ENCODE measurements at regions not wholly inside any gene's neighbourhood (a gene's known extent, or its start where the extent isn't known, plus 50 kb on each side); places are given as distances from the start of the nearest gene placed in this dataset.
"Not testable (repeated sequence)": the region's sequence is repeated elsewhere in the genome, so short reads cannot be mapped to it uniquely, and the experiment has no call there.

DNA sequence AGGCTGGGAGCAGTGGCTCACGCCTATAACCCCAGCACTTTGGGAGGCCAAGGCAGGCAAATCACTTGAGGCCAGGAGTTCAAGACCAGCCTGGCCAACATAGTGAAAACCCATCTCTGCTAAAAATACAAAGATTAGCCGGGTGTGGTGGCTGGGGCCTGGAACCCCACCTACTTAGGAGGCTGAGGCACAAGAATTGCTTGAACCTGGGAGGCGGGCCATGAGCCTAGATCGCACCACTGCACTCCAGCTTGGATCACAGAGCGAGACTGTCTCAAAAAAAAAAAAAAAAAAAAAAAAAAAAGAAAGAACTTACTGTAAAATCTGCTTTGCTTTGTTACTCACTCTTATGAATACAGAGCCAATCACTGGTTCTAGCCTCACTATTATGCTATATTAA lies 166.4 kb upstream of the TMCC3 start:
- H3K4me3 ChIP-seq (ENCODE audit: control insufficient read depth in 1 of 7, extremely low read depth in 1 of 7, insufficient read depth in 4 of 7, low read depth in 2 of 7, low read length in 6 of 7); H3K27me3 ChIP-seq (replicated peaks in 2 of 5; ENCODE audit: control insufficient read depth in 4 of 5, insufficient read depth in 5 of 5, low read length in 4 of 5); POLR2A ChIA-PET; H3K4me1 ChIP-seq (ENCODE audit: control extremely low read depth in 1 of 4, control insufficient read depth in 4 of 4, insufficient read depth in 4 of 4, low read length in 3 of 4); DNase-seq; CTCF ChIA-PET; H3K36me3 ChIP-seq (ENCODE audit: control insufficient read depth in 4 of 4, insufficient read depth in 4 of 4, low read length in 3 of 4); H3K27ac ChIP-seq (ENCODE audit: insufficient read depth in 1 of 2, low read depth in 1 of 2, low read length in 2 of 2, poor library complexity in 1 of 2, severe bottlenecking in 2 of 2): not testable (repeated sequence)
- 50% methylated on average over 2 of the region's 5 CpGs for WGBS (ENCODE audit: insufficient coverage)
- peaks cover 2 to 24% (median 6%) of the 10 kb centered on the region in 5 experiments for H3K9me3 ChIP-seq (ENCODE audit: control extremely low read depth in 1 of 5, control insufficient read depth in 4 of 5, insufficient read depth in 2 of 5, low read depth in 1 of 5, low read length in 4 of 5)

DNA sequence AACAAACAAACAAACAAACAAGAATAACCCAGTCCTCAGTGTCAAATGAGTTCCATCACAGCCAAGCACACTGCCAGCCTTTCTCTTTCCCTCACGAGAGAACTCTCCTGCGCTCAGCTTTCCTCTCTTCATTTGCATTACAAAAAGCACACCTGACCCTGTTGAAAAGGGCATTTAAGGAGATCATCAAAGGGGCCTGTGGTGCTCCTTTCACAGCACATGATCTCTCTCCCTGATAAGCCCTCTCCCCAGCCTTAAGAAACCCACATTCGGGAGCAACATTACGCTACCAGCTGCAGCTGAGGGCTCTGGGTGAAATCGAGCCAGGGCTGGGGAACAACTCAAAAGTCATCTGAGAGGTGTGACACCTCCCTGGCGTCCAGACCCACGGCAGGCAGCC lies 165.6 kb upstream of the TMCC3 start:
- Histone ChIP-seq H3K4me1 (ENCODE audit: control extremely low read depth in 1 of 4, control insufficient read depth in 4 of 4, insufficient read depth in 4 of 4, low read length in 3 of 4) (no peaks in the 10 kb centered on the region), H3K27me3 (replicated peaks in 2 of 5; ENCODE audit: control insufficient read depth in 4 of 5, insufficient read depth in 5 of 5, low read length in 4 of 5) (no peaks in the 10 kb centered on the region), H3K36me3 (ENCODE audit: control insufficient read depth in 4 of 4, insufficient read depth in 4 of 4, low read length in 3 of 4) (no peaks in the 10 kb centered on the region), H3K9me3 (ENCODE audit: control extremely low read depth in 1 of 5, control insufficient read depth in 4 of 5, insufficient read depth in 2 of 5, low read depth in 1 of 5, low read length in 4 of 5) (peaks cover 2 to 31% (median 8%) of the 10 kb centered on the region in 5 experiments), H3K4me3 (ENCODE audit: control insufficient read depth in 1 of 7, extremely low read depth in 1 of 7, insufficient read depth in 4 of 7, low read depth in 2 of 7, low read length in 6 of 7) (no peak overlapping the region), H3K27ac (ENCODE audit: insufficient read depth in 1 of 2, low read depth in 1 of 2, low read length in 2 of 2, poor library complexity in 1 of 2, severe bottlenecking in 2 of 2) (no peak overlapping the region)
- 94% methylated on average over 7 of the region's 7 CpGs for WGBS (ENCODE audit: insufficient coverage)
- CTCF ChIA-PET, result no interaction called here
- no peak for DNase-seq
- POLR2A ChIA-PET, result no interaction called here

DNA sequence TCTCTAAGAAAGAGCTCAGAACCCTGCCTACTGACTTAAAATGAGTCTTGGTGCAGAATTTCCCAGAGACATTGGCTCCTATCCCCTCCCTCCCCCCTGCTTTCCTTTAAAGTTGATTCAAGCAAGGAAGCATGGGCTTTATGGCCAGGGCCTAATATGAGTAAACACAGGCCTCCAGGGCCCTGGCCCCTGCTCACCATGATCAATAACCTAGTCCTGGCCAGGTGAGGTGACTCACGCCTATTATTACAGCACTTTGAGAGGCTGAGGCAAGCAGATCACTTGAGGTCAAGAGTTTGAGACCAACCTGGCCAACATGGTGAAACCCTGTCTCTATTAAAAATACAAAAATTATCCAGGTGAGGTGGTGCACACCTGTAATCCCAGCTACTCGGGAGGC lies 165.1 kb upstream of the TMCC3 start:
- ChIA-PET CTCF (no interaction called here), POLR2A (no interaction called here)
- no peak overlapping the region for H3K4me3 ChIP-seq (ENCODE audit: control insufficient read depth in 1 of 7, extremely low read depth in 1 of 7, insufficient read depth in 4 of 7, low read depth in 2 of 7, low read length in 6 of 7)
- 92% methylated on average over 2 of the region's 2 CpGs for WGBS (ENCODE audit: insufficient coverage)
- no peaks in the 10 kb centered on the region for H3K27me3 ChIP-seq (replicated peaks in 2 of 5; ENCODE audit: control insufficient read depth in 4 of 5, insufficient read depth in 5 of 5, low read length in 4 of 5)
- H3K36me3 ChIP-seq (ENCODE audit: control insufficient read depth in 4 of 4, insufficient read depth in 4 of 4, low read length in 3 of 4), result no peaks in the 10 kb centered on the region
- no peak for DNase-seq
- H3K4me1 ChIP-seq (ENCODE audit: control extremely low read depth in 1 of 4, control insufficient read depth in 4 of 4, insufficient read depth in 4 of 4, low read length in 3 of 4), result no peaks in the 10 kb centered on the region
- H3K27ac ChIP-seq (ENCODE audit: insufficient read depth in 1 of 2, low read depth in 1 of 2, low read length in 2 of 2, poor library complexity in 1 of 2, severe bottlenecking in 2 of 2), result no peak overlapping the region
- peaks cover 2 to 33% (median 8%) of the 10 kb centered on the region in 5 experiments for H3K9me3 ChIP-seq (ENCODE audit: control extremely low read depth in 1 of 5, control insufficient read depth in 4 of 5, insufficient read depth in 2 of 5, low read depth in 1 of 5, low read length in 4 of 5)

DNA sequence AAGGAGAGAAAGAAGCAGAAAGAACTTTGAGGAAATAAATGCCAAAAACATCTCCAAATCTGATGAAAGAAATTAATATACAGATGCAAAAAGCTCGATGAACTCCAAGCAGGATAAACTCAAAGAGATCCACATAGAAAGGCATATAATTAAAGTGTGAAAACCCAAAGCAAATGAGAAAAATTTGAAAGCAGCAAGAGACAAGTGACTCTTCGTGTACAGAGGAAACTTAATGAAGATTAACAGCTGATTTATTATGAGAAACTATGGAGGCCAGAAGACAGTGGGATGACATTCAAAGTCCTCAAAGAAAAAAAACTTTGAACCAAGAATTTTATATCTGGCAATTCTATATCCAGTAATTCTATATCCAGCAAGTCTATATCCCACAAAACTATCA lies 163.0 kb upstream of the TMCC3 start:
- peaks cover 8 to 33% (median 10%) of the 10 kb centered on the region in 5 experiments for H3K9me3 ChIP-seq (ENCODE audit: control extremely low read depth in 1 of 5, control insufficient read depth in 4 of 5, insufficient read depth in 2 of 5, low read depth in 1 of 5, low read length in 4 of 5)
- no peaks in the 10 kb centered on the region for H3K36me3 ChIP-seq (ENCODE audit: control insufficient read depth in 4 of 4, insufficient read depth in 4 of 4, low read length in 3 of 4)
- no peaks in the 10 kb centered on the region for H3K4me1 ChIP-seq (ENCODE audit: control extremely low read depth in 1 of 4, control insufficient read depth in 4 of 4, insufficient read depth in 4 of 4, low read length in 3 of 4)
- DNase-seq, result peak; percentile 6 to 40 (median 23)
- H3K27ac ChIP-seq (ENCODE audit: insufficient read depth in 1 of 2, low read depth in 1 of 2, low read length in 2 of 2, poor library complexity in 1 of 2, severe bottlenecking in 2 of 2), result no peak overlapping the region
- no peak overlapping the region for H3K4me3 ChIP-seq (ENCODE audit: control insufficient read depth in 1 of 7, extremely low read depth in 1 of 7, insufficient read depth in 4 of 7, low read depth in 2 of 7, low read length in 6 of 7)
- CTCF ChIA-PET, result no interaction called here
- POLR2A ChIA-PET, result no interaction called here
- no peaks in the 10 kb centered on the region for H3K27me3 ChIP-seq (replicated peaks in 2 of 5; ENCODE audit: control insufficient read depth in 4 of 5, insufficient read depth in 5 of 5, low read length in 4 of 5)
- WGBS (ENCODE audit: insufficient coverage), result 80% methylated on average over 1 of the region's 2 CpGs

DNA sequence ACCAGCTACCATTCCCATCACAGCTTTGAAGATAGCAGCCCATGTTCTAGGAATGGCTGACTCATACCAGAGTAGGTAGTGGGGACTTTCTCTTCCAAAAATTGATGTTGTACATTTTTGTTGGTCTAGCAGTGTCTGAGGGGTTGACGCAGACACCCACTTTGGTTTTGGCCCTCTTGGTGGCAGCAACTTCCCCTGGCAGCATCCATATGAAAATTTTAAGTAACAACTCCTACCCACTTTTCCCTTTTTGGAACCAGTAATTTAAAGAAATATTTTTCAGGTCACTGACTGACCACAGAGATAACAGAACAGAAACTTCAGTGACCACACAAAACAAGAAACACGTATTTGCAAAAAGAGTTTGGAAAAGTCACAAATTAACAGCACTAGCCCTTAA lies 162.0 kb upstream of the TMCC3 start:
- Histone ChIP-seq H3K36me3 (ENCODE audit: control insufficient read depth in 4 of 4, insufficient read depth in 4 of 4, low read length in 3 of 4) (no peaks in the 10 kb centered on the region), H3K27me3 (replicated peaks in 2 of 5; ENCODE audit: control insufficient read depth in 4 of 5, insufficient read depth in 5 of 5, low read length in 4 of 5) (no peaks in the 10 kb centered on the region), H3K9me3 (ENCODE audit: control extremely low read depth in 1 of 5, control insufficient read depth in 4 of 5, insufficient read depth in 2 of 5, low read depth in 1 of 5, low read length in 4 of 5) (peaks cover 8 to 33% (median 10%) of the 10 kb centered on the region in 5 experiments), H3K27ac (ENCODE audit: insufficient read depth in 1 of 2, low read depth in 1 of 2, low read length in 2 of 2, poor library complexity in 1 of 2, severe bottlenecking in 2 of 2) (no peak overlapping the region), H3K4me3 (ENCODE audit: control insufficient read depth in 1 of 7, extremely low read depth in 1 of 7, insufficient read depth in 4 of 7, low read depth in 2 of 7, low read length in 6 of 7) (no peak overlapping the region), H3K4me1 (ENCODE audit: control extremely low read depth in 1 of 4, control insufficient read depth in 4 of 4, insufficient read depth in 4 of 4, low read length in 3 of 4) (no peaks in the 10 kb centered on the region)
- WGBS (ENCODE audit: insufficient coverage), result no CpG with 5 or more reads among the region's 2 CpGs
- POLR2A ChIA-PET, result no interaction called here
- DNase-seq, result no peak
- CTCF ChIA-PET, result interaction anchor here (1.2 kb wide), 1 partner anchor 269 kb away, joined by 3 read pairs; no protein-coding TSS in a partner anchor

DNA sequence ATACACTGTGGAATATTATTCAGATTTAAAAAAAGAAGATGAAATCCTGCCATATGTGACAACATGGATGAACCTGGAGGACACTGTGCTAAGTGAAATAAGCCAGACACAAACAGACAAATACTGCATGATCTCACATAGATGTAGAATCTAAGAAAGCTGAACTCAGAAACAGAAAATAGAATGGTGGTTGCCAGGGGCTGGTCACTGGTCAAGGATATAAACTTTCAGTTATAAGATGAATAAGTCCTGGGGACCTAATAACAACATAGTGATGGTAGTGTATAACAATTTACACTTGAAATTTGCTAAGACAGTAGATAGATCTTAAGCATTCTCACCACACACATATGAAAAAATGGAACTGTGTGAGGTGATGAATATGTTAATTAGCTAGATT lies 161.3 kb upstream of the TMCC3 start:
- no peaks in the 10 kb centered on the region for H3K27me3 ChIP-seq (replicated peaks in 2 of 5; ENCODE audit: control insufficient read depth in 4 of 5, insufficient read depth in 5 of 5, low read length in 4 of 5)

DNA sequence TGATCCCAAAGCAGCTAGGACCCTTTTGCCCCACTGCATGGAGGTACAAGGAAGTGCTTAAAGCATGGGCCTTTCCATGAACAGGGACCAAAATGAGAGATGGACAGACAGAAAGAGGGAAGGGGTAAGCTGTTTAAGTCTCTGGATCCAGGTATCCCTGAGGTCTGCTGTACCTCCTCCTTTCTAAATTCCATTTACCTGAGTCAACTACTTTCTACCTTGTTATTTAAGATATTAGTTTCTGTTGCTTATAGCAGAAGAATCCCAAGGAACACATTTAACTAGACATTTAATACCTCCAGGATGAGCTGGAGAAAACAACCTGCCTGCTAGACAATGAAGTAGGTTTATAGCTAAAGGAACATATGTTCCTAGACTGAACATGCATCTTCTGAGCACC lies 157.6 kb upstream of the TMCC3 start:
- no peak for DNase-seq
- POLR2A ChIA-PET, result no interaction called here
- H3K27me3 ChIP-seq (replicated peaks in 2 of 5; ENCODE audit: control insufficient read depth in 4 of 5, insufficient read depth in 5 of 5, low read length in 4 of 5), result no peaks in the 10 kb centered on the region
- H3K27ac ChIP-seq (ENCODE audit: insufficient read depth in 1 of 2, low read depth in 1 of 2, low read length in 2 of 2, poor library complexity in 1 of 2, severe bottlenecking in 2 of 2), result no peak overlapping the region
- CTCF ChIA-PET, result interaction anchor here (0.9 to 1.8 kb wide), 2 partner anchors 12 to 14 kb away, joined by 3 to 5 read pairs; no protein-coding TSS in a partner anchor
- peaks cover 6 to 19% (median 8%) of the 10 kb centered on the region in 5 experiments for H3K9me3 ChIP-seq (ENCODE audit: control extremely low read depth in 1 of 5, control insufficient read depth in 4 of 5, insufficient read depth in 2 of 5, low read depth in 1 of 5, low read length in 4 of 5)
- H3K36me3 ChIP-seq (ENCODE audit: control insufficient read depth in 4 of 4, insufficient read depth in 4 of 4, low read length in 3 of 4), result no peaks in the 10 kb centered on the region
- no peaks in the 10 kb centered on the region for H3K4me1 ChIP-seq (ENCODE audit: control extremely low read depth in 1 of 4, control insufficient read depth in 4 of 4, insufficient read depth in 4 of 4, low read length in 3 of 4)
- no peak overlapping the region for H3K4me3 ChIP-seq (ENCODE audit: control insufficient read depth in 1 of 7, extremely low read depth in 1 of 7, insufficient read depth in 4 of 7, low read depth in 2 of 7, low read length in 6 of 7)

More for the DNA sequence above, 161.3 kb upstream of the TMCC3 start:
- Histone ChIP-seq H3K4me1 (ENCODE audit: control extremely low read depth in 1 of 4, control insufficient read depth in 4 of 4, insufficient read depth in 4 of 4, low read length in 3 of 4) (no peaks in the 10 kb centered on the region), H3K36me3 (ENCODE audit: control insufficient read depth in 4 of 4, insufficient read depth in 4 of 4, low read length in 3 of 4) (no peaks in the 10 kb centered on the region), H3K4me3 (ENCODE audit: control insufficient read depth in 1 of 7, extremely low read depth in 1 of 7, insufficient read depth in 4 of 7, low read depth in 2 of 7, low read length in 6 of 7) (no peak overlapping the region), H3K9me3 (ENCODE audit: control extremely low read depth in 1 of 5, control insufficient read depth in 4 of 5, insufficient read depth in 2 of 5, low read depth in 1 of 5, low read length in 4 of 5) (peaks cover 8 to 33% (median 10%) of the 10 kb centered on the region in 5 experiments), H3K27ac (ENCODE audit: insufficient read depth in 1 of 2, low read depth in 1 of 2, low read length in 2 of 2, poor library complexity in 1 of 2, severe bottlenecking in 2 of 2) (no peak overlapping the region)
- CTCF ChIA-PET, result interaction anchor here (0.8 to 1.2 kb wide), 2 partner anchors 210 to 268 kb away, joined by 3 read pairs; no protein-coding TSS in a partner anchor
- POLR2A ChIA-PET, result no interaction called here
- no peak for DNase-seq
